ENCODE measurements at regions not wholly inside any gene's neighbourhood (a gene's known extent, or its start where the extent isn't known, plus 50 kb on each side); places are given as distances from the start of the nearest gene placed in this dataset.

- TF ChIP-seq, protein P1, sequence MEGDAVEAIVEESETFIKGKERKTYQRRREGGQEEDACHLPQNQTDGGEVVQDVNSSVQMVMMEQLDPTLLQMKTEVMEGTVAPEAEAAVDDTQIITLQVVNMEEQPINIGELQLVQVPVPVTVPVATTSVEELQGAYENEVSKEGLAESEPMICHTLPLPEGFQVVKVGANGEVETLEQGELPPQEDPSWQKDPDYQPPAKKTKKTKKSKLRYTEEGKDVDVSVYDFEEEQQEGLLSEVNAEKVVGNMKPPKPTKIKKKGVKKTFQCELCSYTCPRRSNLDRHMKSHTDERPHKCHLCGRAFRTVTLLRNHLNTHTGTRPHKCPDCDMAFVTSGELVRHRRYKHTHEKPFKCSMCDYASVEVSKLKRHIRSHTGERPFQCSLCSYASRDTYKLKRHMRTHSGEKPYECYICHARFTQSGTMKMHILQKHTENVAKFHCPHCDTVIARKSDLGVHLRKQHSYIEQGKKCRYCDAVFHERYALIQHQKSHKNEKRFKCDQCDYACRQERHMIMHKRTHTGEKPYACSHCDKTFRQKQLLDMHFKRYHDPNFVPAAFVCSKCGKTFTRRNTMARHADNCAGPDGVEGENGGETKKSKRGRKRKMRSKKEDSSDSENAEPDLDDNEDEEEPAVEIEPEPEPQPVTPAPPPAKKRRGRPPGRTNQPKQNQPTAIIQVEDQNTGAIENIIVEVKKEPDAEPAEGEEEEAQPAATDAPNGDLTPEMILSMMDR (IDR thresholded peaks at IDR 0.05) = no peak
- no peak for TF ChIP-seq POLR2A (IDR thresholded peaks at IDR 0.05)
Measured at GRCh38 chr9:119986713-119987112, 593.3 kb downstream of the CDK5RAP2 start.
